GM12878 (cell line): ENCODE measurements at regions not wholly inside any gene's neighbourhood (a gene's known extent, or its start where the extent isn't known, plus 50 kb on each side); places are given as distances from the start of the nearest gene placed in this dataset.

ENCODE experiments used
- ATAC-seq: fragments of 200-7000 bp; cut with Tn5 transposase; 3 replicates; pipeline ENCODE4 v1.9.1; 2020; ENCODE audit warnings: mild to moderate bottlenecking, moderate library complexity
- BruUV-seq: library from RNA; stranded (reverse); fragments of 400-500 nt; replicated peaks from 2 replicates; lab custom pipeline; 2021; lab: Mats Ljungman, UMichigan
- CTCF ChIA-PET: fragments of 300-600 bp; sonication (Branson Sonifier 250); formaldehyde crosslinking; extraction: SDS; loops from one replicate; lab custom pipeline; 2021; ENCODE audit warnings: inconsistent platforms; lab: Yijun Ruan, JAX
- POLR2A ChIA-PET: fragments of 350-600 bp; formaldehyde crosslinking; extraction: SDS; loops from one replicate; lab custom pipeline; 2021; ENCODE audit warnings: inconsistent platforms; lab: Charles Lee
- RAD21 ChIA-PET: fragments of 300-600 bp; sonication (Branson Sonifier 250); formaldehyde crosslinking; loops from one replicate; lab custom pipeline; 2023; ENCODE audit warnings: antibody characterized with exemption; ENCODE audit not compliant: unreplicated experiment; lab: Charles Lee
- SMC1A ChIA-PET: fragments of 300-600 bp; sonication (Branson Sonifier 250); formaldehyde crosslinking; loops from one replicate; lab custom pipeline; 2023; ENCODE audit not compliant: unreplicated experiment, uncharacterized antibody; lab: Charles Lee
- DNase-seq: peaks from one replicate; pipeline ENCODE4 v3.0.0-alpha.2; 2011; ENCODE audit warnings: low read depth, low spot score
- FAIRE-seq: peaks from 3 replicates; lab custom pipeline; 2011; peaks lifted over from hg19 to GRCh38; lab: Jason Lieb, UNC
- H2AFZ ChIP-seq: 2 replicates; pipeline ENCODE4 v1.6.0; 2011; ENCODE audit warnings: low read depth, low read length, control low read depth; ENCODE audit not compliant: control insufficient read depth
- H3K27ac ChIP-seq: 2 replicates; pipeline ENCODE4 v1.5.1; 2011; ENCODE audit warnings: control low read depth; ENCODE audit not compliant: control insufficient read depth, insufficient read depth
- H3K27me3 ChIP-seq, 2 experiments: replicated peaks in 1 of 2; 2 replicates each; pipeline versions ENCODE4 v1.6.0 to v1.6.1; 2011; ENCODE audit warnings: low read length in 1 of 2; ENCODE audit not compliant: control insufficient read depth in 2 of 2, insufficient read depth in 2 of 2
- H3K36me3 ChIP-seq, 2 experiments: 2 replicates each; pipeline ENCODE4 v1.5.1; 2011; ENCODE audit warnings: low read length in 1 of 2; ENCODE audit not compliant: control insufficient read depth in 2 of 2, insufficient read depth in 2 of 2
- H3K4me1 ChIP-seq: 2 replicates; pipeline ENCODE4 v1.6.1; 2011; ENCODE audit warnings: mild to moderate bottlenecking, low read length, moderate library complexity, mixed read lengths; ENCODE audit not compliant: control insufficient read depth, insufficient read depth
- H3K4me2 ChIP-seq: 2 replicates; pipeline ENCODE4 v1.6.0; 2011; ENCODE audit warnings: control low read depth; ENCODE audit not compliant: control insufficient read depth, insufficient read depth
- H3K4me3 ChIP-seq: fragments of 200-600 bp; sonication (generic); 2 replicates; pipeline ENCODE4 v1.5.1; 2016
- H3K79me2 ChIP-seq: 2 replicates; pipeline ENCODE4 v1.6.0; 2011; ENCODE audit warnings: low read length; ENCODE audit not compliant: control insufficient read depth, insufficient read depth
- H3K9ac ChIP-seq: 2 replicates; pipeline ENCODE4 v1.8.0; 2011; ENCODE audit warnings: low read length, control low read depth, mixed read lengths; ENCODE audit not compliant: control insufficient read depth, insufficient read depth
- H3K9me3 ChIP-seq: replicated peaks from 3 replicates; pipeline ENCODE4 v1.5.1; 2011; ENCODE audit warnings: mild to moderate bottlenecking, low read length; ENCODE audit not compliant: control insufficient read depth, insufficient read depth
- H4K20me1 ChIP-seq: 2 replicates; pipeline ENCODE4 v1.6.0; 2011; ENCODE audit not compliant: control insufficient read depth, insufficient read depth
- CBX5 ChIP-seq: sonication (generic); IDR thresholded peaks from 2 replicates; pipeline ENCODE4 v1.6.1; 2016; ENCODE audit warnings: low read depth, moderate library complexity, mild to moderate bottlenecking, inconsistent platforms
- EED ChIP-seq: sonication (generic); IDR thresholded peaks from 2 replicates; pipeline ENCODE4 v1.6.1; 2016; ENCODE audit warnings: antibody characterized with exemption, low read depth
- EGR1 ChIP-seq, 2 experiments: IDR thresholded peaks; 1 replicate in 1 of 2; 2 replicates in 1 of 2; pipeline ENCODE4 v1.6.1; 2011 to 2012; ENCODE audit warnings: low read depth in 2 of 2, low read length in 2 of 2, borderline replicate concordance in 1 of 2, mild to moderate bottlenecking in 1 of 2, moderate library complexity in 1 of 2
- GATAD2B ChIP-seq: fragments of 450-650 bp; conservative IDR thresholded peaks from 2 replicates; pipeline ENCODE4 v1.6.1; 2017; ENCODE audit warnings: low read depth, mild to moderate bottlenecking, moderate library complexity
- MLLT1 ChIP-seq: fragments of 450-650 bp; IDR thresholded peaks from 2 replicates; pipeline ENCODE4 v1.6.1; 2016; ENCODE audit warnings: mild to moderate bottlenecking
- NBN ChIP-seq: fragments of 450-650 bp; IDR thresholded peaks from 2 replicates; pipeline ENCODE4 v1.6.1; 2016
- RB1 ChIP-seq: fragments of 450-650 bp; formaldehyde crosslinking; IDR thresholded peaks from 2 replicates; pipeline ENCODE4 v1.6.1; 2017; ENCODE audit warnings: mild to moderate bottlenecking, borderline replicate concordance
- SMC3 ChIP-seq: IDR thresholded peaks from 2 replicates; pipeline ENCODE4 v1.6.1; 2011; ENCODE audit warnings: low read length, improper control_type of control experiment, borderline replicate concordance
- WGBS: methylation state at CpG from one replicate; pipeline ENCODE4 v1.1.6; 2016; ENCODE audit warnings: low lambda C conversion rate; ENCODE audit not compliant: insufficient replicate concordance, insufficient coverage; ENCODE audit errors: missing lambda C conversion rate; 5-methylcytosine and 5-hydroxymethylcytosine counted together
- in situ Hi-C: fragments of 300-500 bp; cut with MboI; formaldehyde crosslinking; loops from 9 replicates; pipeline ENCODE4 v1.14.3; 2018; ENCODE audit warnings: mixed read lengths
- intact Hi-C: fragments of 100-400 bp; cut with micrococcal nuclease; formaldehyde crosslinking; loops from one replicate; pipeline ENCODE4 v1.14.2; 2022; ENCODE audit not compliant: unreplicated experiment

GRCh38 chr11:115745610-115746512, 241.6 kb upstream of the CADM1 start:
- Histone ChIP-seq H3K4me3 (no peak overlapping the region), H2AFZ (no peak overlapping the region), H3K27me3 (peaks cover 6 to 7% of the 10 kb centered on the region in 2 experiments; a peak in 3 of 4 replicates), H3K79me2 (no peaks in the 10 kb centered on the region), H3K27ac (no peak overlapping the region), H3K36me3 (no peaks in the 10 kb centered on the region), H3K4me1 (no peaks in the 10 kb centered on the region), H3K4me2 (no peak overlapping the region), H3K9me3 (no peaks in the 10 kb centered on the region; the same call in 2 of the 3 replicates), H3K9ac (no peak overlapping the region), H4K20me1 (no peaks in the 10 kb centered on the region)
- POLR2A ChIA-PET: no interaction called here
- no peak for FAIRE-seq
- CTCF ChIA-PET: no interaction called here
- no peak for ATAC-seq
- WGBS: 40% methylated on average over 22 of the region's 22 CpGs
- DNase-seq: no peak
- intact Hi-C loops: no loop called here
- SMC1A ChIA-PET: no interaction called here
- in situ Hi-C loops: no loop called here
- BruUV-seq: no TSS peak
- TF ChIP-seq CBX5 (no peak), EGR1 (IDR thresholded peaks at IDR 0.05; ENCODE audit: borderline replicate concordance in 1 of 2, low read depth in 2 of 2, low read length in 2 of 2) (no peak), RB1 (no peak), SMC3 (no peak), GATAD2B (no peak), EED (no peak), MLLT1 (no peak), NBN (no peak)
- RAD21 ChIA-PET: no interaction called here
